ENCODE measurements at regions not wholly inside any gene's neighbourhood (a gene's known extent, or its start where the extent isn't known, plus 50 kb on each side); places are given as distances from the start of the nearest gene placed in this dataset.

DNA sequence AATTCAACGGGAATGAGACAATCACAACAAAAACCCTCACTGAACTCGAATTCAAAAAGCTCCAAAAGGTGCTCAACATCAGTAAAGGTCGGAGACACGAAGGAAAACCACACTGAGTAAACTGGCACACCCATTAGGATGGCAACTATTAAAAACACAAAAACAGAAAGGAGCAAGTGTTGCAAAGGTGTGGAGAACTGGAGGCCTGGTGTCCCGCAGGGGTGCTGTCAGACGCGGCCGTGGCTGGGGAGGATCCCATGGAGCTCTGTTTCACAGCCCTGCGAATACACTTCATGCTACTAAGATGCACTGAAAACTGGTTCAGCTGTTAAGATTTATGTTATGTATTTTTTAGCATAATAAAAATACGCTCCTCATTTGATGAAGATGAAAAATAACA, 730.6 kb downstream of the GALR1 start:
- DNase-seq (ENCODE audit: low spot score) (no peak), ATAC-seq (ENCODE audit: low FRiP score) (no peak)
- TF ChIP-seq, protein P1, sequence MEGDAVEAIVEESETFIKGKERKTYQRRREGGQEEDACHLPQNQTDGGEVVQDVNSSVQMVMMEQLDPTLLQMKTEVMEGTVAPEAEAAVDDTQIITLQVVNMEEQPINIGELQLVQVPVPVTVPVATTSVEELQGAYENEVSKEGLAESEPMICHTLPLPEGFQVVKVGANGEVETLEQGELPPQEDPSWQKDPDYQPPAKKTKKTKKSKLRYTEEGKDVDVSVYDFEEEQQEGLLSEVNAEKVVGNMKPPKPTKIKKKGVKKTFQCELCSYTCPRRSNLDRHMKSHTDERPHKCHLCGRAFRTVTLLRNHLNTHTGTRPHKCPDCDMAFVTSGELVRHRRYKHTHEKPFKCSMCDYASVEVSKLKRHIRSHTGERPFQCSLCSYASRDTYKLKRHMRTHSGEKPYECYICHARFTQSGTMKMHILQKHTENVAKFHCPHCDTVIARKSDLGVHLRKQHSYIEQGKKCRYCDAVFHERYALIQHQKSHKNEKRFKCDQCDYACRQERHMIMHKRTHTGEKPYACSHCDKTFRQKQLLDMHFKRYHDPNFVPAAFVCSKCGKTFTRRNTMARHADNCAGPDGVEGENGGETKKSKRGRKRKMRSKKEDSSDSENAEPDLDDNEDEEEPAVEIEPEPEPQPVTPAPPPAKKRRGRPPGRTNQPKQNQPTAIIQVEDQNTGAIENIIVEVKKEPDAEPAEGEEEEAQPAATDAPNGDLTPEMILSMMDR (IDR thresholded peaks at IDR 0.05): no peak

DNA sequence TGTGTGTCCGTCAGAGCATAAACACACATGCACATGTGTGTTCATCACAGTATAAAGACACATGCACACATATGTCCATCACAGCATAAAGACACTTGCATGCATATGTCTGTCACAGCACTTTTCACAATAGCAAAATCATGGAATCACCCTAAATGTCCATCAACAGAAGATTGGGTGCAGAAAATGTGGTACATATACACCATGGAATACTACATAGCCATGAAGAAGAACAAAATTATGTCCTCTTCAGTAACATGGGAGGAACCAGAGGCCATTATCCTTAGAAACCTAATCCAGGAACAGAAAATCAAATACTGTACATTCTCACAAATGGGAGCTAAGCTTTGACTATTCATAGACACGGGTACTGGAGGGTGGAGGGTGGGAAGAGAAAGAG, 732.2 kb downstream of the GALR1 start:
- no peak for DNase-seq (ENCODE audit: low spot score)
- ATAC-seq (ENCODE audit: low FRiP score): no peak
- TF ChIP-seq, protein P1 (IDR thresholded peaks at IDR 0.05): no peak

DNA sequence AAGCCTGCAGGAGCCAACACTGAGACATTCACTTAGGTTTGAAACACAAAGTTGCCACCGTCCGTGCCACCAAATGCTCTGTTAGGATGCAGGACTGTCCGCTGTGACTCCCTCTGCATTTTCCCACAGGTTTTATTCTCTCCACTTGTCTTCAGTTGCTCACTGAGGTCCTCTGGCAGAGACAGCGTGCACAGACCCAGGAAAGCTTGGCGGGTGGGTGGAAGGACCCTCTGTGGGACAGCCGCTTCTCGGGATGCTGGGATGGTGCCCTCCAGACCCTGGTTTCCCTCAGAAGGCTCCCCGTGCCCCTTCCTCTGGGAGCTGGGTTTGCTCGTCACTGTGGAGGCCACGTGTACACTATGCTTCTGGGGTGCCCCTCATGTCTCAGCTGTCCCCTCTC, 733.6 kb downstream of the GALR1 start:
- ATAC-seq (ENCODE audit: low FRiP score) (no peak), DNase-seq (ENCODE audit: low spot score) (no peak)
- TF ChIP-seq, protein P1 (IDR thresholded peaks at IDR 0.05): no peak

DNA sequence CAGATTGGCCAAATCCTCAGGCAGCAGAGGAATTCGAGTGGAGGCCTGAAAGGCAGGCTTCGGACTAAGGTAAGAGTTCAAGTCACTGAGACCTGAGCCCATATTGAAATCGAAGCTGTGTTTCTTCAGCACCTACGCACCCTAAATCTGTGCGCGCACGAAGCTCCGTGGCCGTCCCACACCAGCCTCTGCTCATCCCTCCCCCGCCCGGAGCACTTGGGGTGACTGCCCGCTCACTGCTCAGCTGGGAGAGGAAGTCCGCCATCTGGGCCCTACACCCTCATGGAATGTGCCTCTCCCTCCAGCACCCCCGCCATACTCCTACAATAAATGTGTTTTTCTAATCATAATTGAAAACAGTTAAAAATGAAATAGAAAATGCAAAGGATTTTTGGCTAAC, 734.5 kb downstream of the GALR1 start:
- DNase-seq (ENCODE audit: low spot score): no peak
- ATAC-seq (ENCODE audit: low FRiP score): no peak
- TF ChIP-seq, protein P1 (IDR thresholded peaks at IDR 0.05): no peak

DNA sequence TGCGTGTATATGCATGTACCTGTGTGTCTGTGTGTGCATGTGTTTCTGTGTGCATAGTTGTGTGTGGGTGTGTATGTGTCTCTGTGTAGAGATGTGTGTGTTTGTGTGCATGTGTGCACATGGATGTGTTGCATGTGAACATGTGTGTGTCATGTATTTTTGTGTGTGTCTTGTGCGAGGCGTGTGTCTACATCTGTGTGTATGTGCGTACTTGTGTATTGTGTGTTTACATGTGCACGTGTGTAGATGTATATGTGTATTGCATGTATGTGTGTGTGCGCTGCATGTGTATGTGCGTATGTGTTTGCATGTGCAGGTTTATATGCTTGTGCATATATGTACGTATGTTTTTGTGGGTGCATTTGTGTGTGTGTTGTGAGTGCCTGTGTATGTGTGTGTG, 735.2 kb downstream of the GALR1 start:
- TF ChIP-seq, protein P1 (IDR thresholded peaks at IDR 0.05): no peak
- DNase-seq (ENCODE audit: low spot score): no peak
- ATAC-seq (ENCODE audit: low FRiP score): no peak

DNA sequence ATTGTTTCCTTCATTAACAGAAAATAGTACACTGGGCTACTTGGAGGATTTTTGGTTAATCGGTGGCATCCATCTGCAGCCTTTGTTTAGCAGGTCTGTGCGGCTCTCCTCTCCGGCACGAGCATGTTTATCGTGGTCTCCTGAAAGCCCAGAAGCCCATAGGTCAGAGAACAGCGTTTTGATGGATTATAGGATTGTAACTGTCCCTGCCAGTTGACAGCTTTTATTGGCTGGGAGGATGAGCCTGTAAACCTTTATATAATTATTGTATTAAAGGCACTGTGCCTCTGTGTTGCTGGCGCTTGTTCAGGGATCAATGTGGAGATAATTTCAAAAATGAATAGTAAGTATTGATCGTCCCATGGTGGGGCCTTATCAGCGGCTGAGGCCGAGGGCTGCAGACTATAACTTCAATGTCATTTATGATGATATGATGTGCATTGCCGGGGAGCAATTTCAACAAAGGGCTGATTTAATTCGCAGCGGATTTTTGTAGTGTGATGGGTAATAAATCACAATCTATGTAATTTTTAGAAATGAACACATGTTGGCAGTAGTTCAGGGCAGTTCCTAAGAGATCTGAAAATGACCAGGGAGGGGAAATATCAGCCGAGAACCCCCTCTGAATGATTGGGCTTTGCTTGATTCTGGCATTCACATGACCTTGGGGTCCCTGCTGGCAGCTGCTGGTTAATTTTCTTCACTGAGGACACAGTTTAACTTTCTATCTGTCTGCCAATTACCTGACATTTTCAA, 736.1 kb downstream of the GALR1 start:
- no peak for ATAC-seq (ENCODE audit: low FRiP score)
- DNase-seq (ENCODE audit: low spot score): no peak
- TF ChIP-seq, protein P1 (IDR thresholded peaks at IDR 0.05): no peak

DNA sequence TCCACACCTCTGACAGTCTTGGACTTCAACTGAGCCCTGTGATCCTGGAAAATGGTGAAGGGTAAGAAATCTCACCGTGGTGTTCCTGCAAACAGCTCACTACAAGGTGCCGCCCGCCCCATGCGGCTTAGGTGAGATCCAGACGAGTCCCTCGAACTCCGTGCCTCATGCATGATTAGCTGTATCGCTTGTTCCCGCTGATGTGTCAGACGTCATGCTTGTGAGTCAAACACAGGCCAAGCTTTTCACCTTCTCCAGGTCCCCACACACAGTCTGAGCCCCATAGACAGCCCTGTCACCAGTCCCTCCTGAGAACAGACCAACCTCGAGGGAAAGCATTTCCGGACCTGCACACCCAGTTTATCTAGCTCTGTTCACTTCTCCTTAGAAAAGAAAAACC, 740.5 kb downstream of the GALR1 start:
- ATAC-seq (ENCODE audit: low FRiP score) (no peak), DNase-seq (ENCODE audit: low spot score) (no peak)
- TF ChIP-seq, protein P1 (IDR thresholded peaks at IDR 0.05): no peak

Data from omental fat pad (tissue), 3 donors.